Breast epithelium (tissue), 3 donors: ENCODE measurements at regions not wholly inside any gene's neighbourhood (a gene's known extent, or its start where the extent isn't known, plus 50 kb on each side); places are given as distances from the start of the nearest gene placed in this dataset.

Source experiments
- CTCF ChIP-seq, 3 donors: fragments of 450-650 bp; IDR thresholded peaks; one replicate each; pipeline ENCODE4 v1.5.1; 2016 to 2017; ENCODE audit warnings: antibody characterized with exemption in 3 of 3, mild to moderate bottlenecking in 3 of 3, moderate library complexity in 3 of 3
- POLR2AphosphoS5 ChIP-seq, 3 donors: sonication (generic); formaldehyde crosslinking; IDR thresholded peaks; one replicate each; pipeline ENCODE4 v1.6.1; 2017; ENCODE audit warnings: antibody characterized with exemption in 3 of 3

GRCh38 chr20:60963146-60963545 lies 288.9 kb upstream of the CDH4 start:
- TF ChIP-seq CTCF (IDR thresholded peaks at IDR 0.05), result no peak
- no peak for TF ChIP-seq POLR2AphosphoS5 (IDR thresholded peaks at IDR 0.05)
